SK-N-SH (cell line): ENCODE measurements at regions not wholly inside any gene's neighbourhood (a gene's known extent, or its start where the extent isn't known, plus 50 kb on each side); places are given as distances from the start of the nearest gene placed in this dataset.

ENCODE experiments used
- CTCF ChIA-PET: fragments of 300-600, 350-600 bp; formaldehyde crosslinking; extraction: SDS; loops from one replicate; lab custom pipeline; 2021; lab: Yijun Ruan, JAX
- POLR2A ChIA-PET: fragments of 350-600 bp; sonication (Branson Sonifier 250); formaldehyde crosslinking; extraction: SDS; loops from one replicate; lab custom pipeline; 2020; ENCODE audit warnings: antibody characterized with exemption, inconsistent platforms; lab: Yijun Ruan, JAX
- DNase-seq: peaks from one replicate; pipeline ENCODE4 v3.0.0; 2012
- H2AFZ ChIP-seq: fragments of 200-600 bp; sonication (generic); 2 replicates; pipeline ENCODE4 v1.8.1; 2016; ENCODE audit warnings: antibody characterized with exemption, mild to moderate bottlenecking, low read depth
- H3F3A ChIP-seq: fragments of 200-600 bp; sonication (generic); replicated peaks from 2 replicates; pipeline ENCODE3; 2016; ENCODE audit warnings: antibody characterized with exemption, mild to moderate bottlenecking; ENCODE audit not compliant: insufficient read depth
- H3K27ac ChIP-seq, 2 experiments: fragments of 200-500 bp in 1 of 2; fragments of 200-600 bp in 1 of 2; sonication (Bioruptor generic) in 1 of 2; sonication (generic), shearing (Covaris generic) in 1 of 2; 2 replicates each; pipeline versions ENCODE4 v1.5.1 to v1.6.1; 2014 to 2016; ENCODE audit warnings: low read depth in 2 of 2, inconsistent platforms in 1 of 2, low read length in 1 of 2, mild to moderate bottlenecking in 1 of 2, mixed read lengths in 1 of 2
- H3K27me3 ChIP-seq: fragments of 200-600 bp; sonication (generic), shearing (Covaris generic); 2 replicates; pipeline ENCODE4 v1.6.1; 2016; ENCODE audit warnings: mixed run types; ENCODE audit not compliant: insufficient read depth
- H3K36me3 ChIP-seq, 2 experiments: fragments of 200-500 bp in 1 of 2; fragments of 200-600 bp in 1 of 2; sonication (Bioruptor generic) in 1 of 2; sonication (generic) in 1 of 2; replicated peaks in 1 of 2; 2 replicates each; pipeline versions ENCODE3 to v1.5.1; 2014 to 2016; ENCODE audit warnings: low read length in 1 of 2, mild to moderate bottlenecking in 1 of 2; ENCODE audit not compliant: insufficient read depth in 2 of 2, control insufficient read depth in 1 of 2
- H3K4me1 ChIP-seq, 2 experiments: fragments of 200-500 bp in 1 of 2; fragments of 200-600 bp in 1 of 2; sonication (Bioruptor generic) in 1 of 2; sonication (generic), shearing (Covaris generic) in 1 of 2; 2 replicates each; pipeline versions ENCODE4 v1.5.1 to v1.6.1; 2014 to 2016; ENCODE audit warnings: low read depth in 1 of 2, low read length in 1 of 2, mixed run types in 1 of 2; ENCODE audit not compliant: insufficient read depth in 2 of 2, control insufficient read depth in 1 of 2
- H3K4me2 ChIP-seq: fragments of 200-600 bp; sonication (generic), shearing (Covaris generic); 2 replicates; pipeline ENCODE4 v1.6.1; 2017; ENCODE audit warnings: mixed run types
- H3K4me3 ChIP-seq, 2 experiments: fragments of 200-500 bp in 1 of 2; fragments of 200-600 bp in 1 of 2; sonication (Bioruptor generic) in 1 of 2; sonication (generic), shearing (Covaris generic) in 1 of 2; 2 replicates each; pipeline versions ENCODE4 v1.5.1 to v1.8.1; 2014 to 2016; ENCODE audit warnings: low read depth in 2 of 2, inconsistent platforms in 1 of 2, low read length in 1 of 2, mild to moderate bottlenecking in 1 of 2, mixed read lengths in 1 of 2, moderate library complexity in 1 of 2
- H3K79me2 ChIP-seq: fragments of 200-600 bp; sonication (generic); 2 replicates; pipeline ENCODE4 v1.8.1; 2017; ENCODE audit warnings: mild to moderate bottlenecking; ENCODE audit not compliant: insufficient read depth
- H3K9ac ChIP-seq: fragments of 200-600 bp; sonication (generic); 2 replicates; pipeline ENCODE4 v1.6.1; 2017; ENCODE audit warnings: mixed run types
- H3K9me2 ChIP-seq: fragments of 200-600 bp; sonication (generic); 2 replicates; pipeline ENCODE4 v1.6.1; 2017; ENCODE audit warnings: mixed run types
- H3K9me3 ChIP-seq: fragments of 200-600 bp; sonication (generic); 2 replicates; pipeline ENCODE4 v1.6.1; 2017; ENCODE audit warnings: mixed run types, mild to moderate bottlenecking, moderate library complexity
- H4K20me1 ChIP-seq: fragments of 200-600 bp; sonication (generic); 2 replicates; pipeline ENCODE4 v1.6.1; 2017; ENCODE audit warnings: mild to moderate bottlenecking, mixed run types; ENCODE audit not compliant: insufficient read depth
- CHD2 ChIP-seq: fragments of 150-350 bp; IDR thresholded peaks from 2 replicates; pipeline ENCODE4 v1.6.1; 2018; ENCODE audit warnings: low read length; ENCODE audit not compliant: partially characterized antibody
- FOXM1 ChIP-seq: IDR thresholded peaks from 2 replicates; pipeline ENCODE4 v1.4.0; 2012; ENCODE audit warnings: low read depth, mild to moderate bottlenecking
- GABPA ChIP-seq: IDR thresholded peaks from 2 replicates; pipeline ENCODE4 v1.4.0; 2012; ENCODE audit warnings: low read depth, mild to moderate bottlenecking
- GATA2 ChIP-seq: sonication (generic); formaldehyde crosslinking; IDR thresholded peaks from 2 replicates; pipeline ENCODE4 v1.5.0; 2020; ENCODE audit warnings: mild to moderate bottlenecking, missing genetic modification reagents
- JUND ChIP-seq: IDR thresholded peaks from 2 replicates; pipeline ENCODE4 v1.4.0; 2012
- POLR2AphosphoS5 ChIP-seq: IDR thresholded peaks from 2 replicates; pipeline ENCODE4 v1.6.1; 2012; ENCODE audit warnings: low read depth, low read length
- RXRA ChIP-seq: IDR thresholded peaks from 2 replicates; pipeline ENCODE4 v1.4.0; 2012; ENCODE audit warnings: low read depth, mild to moderate bottlenecking, borderline replicate concordance
- SIN3A ChIP-seq: IDR thresholded peaks from 2 replicates; pipeline ENCODE4 v1.6.1; 2012; ENCODE audit warnings: low read depth, mild to moderate bottlenecking, low read length, moderate library complexity, borderline replicate concordance
- SMC3 ChIP-seq: IDR thresholded peaks from 2 replicates; pipeline ENCODE4 v1.6.1; 2012; ENCODE audit warnings: low read depth, low read length, improper control_type of control experiment
- TCF12 ChIP-seq: IDR thresholded peaks from 2 replicates; pipeline ENCODE4 v1.4.0; 2012
- TEAD4 ChIP-seq: IDR thresholded peaks from 2 replicates; pipeline ENCODE4 v1.4.0; 2012; ENCODE audit warnings: mild to moderate bottlenecking, borderline replicate concordance; ENCODE audit not compliant: insufficient read depth
- WGBS: methylation state at CpG from one replicate; pipeline ENCODE4 v1.1.6; 2017; ENCODE audit warnings: low lambda C conversion rate; 5-methylcytosine and 5-hydroxymethylcytosine counted together
- TF ChIP-seq, protein P1 (sequence below): IDR thresholded peaks from 2 replicates; pipeline ENCODE4; 2012
- TF ChIP-seq, protein P2 (sequence below): IDR thresholded peaks from 2 replicates; pipeline ENCODE4 v1.4.0; 2012; ENCODE audit warnings: low read depth

DNA sequence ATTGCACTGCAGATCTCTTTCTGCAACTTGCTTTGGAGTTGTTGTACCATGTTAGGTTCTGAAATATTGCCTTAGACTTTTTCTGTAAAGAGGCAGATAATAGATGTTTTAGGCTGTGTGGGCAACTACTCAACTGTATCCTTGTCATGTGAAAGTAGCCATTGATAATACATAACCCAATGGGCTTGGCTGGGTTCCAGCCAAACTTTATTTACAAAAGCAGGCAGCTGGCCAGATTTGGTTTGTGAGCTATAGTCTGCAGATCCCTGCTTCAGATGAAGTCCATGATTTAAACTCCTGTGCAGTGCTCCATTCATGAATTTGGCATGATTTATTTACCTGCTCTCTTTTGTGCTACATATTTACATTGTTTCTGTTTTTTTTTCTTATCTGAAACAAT is 300.4 kb downstream of the IRX2 start (continued):
- TF ChIP-seq, protein P1, sequence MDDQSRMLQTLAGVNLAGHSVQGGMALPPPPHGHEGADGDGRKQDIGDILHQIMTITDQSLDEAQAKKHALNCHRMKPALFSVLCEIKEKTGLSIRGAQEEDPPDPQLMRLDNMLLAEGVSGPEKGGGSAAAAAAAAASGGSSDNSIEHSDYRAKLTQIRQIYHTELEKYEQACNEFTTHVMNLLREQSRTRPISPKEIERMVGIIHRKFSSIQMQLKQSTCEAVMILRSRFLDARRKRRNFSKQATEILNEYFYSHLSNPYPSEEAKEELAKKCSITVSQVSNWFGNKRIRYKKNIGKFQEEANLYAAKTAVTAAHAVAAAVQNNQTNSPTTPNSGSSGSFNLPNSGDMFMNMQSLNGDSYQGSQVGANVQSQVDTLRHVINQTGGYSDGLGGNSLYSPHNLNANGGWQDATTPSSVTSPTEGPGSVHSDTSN: no peak
- no peak for TF ChIP-seq TCF12
- no peak for TF ChIP-seq SMC3
- TF ChIP-seq TEAD4: no peak
- no peak for TF ChIP-seq CHD2

DNA sequence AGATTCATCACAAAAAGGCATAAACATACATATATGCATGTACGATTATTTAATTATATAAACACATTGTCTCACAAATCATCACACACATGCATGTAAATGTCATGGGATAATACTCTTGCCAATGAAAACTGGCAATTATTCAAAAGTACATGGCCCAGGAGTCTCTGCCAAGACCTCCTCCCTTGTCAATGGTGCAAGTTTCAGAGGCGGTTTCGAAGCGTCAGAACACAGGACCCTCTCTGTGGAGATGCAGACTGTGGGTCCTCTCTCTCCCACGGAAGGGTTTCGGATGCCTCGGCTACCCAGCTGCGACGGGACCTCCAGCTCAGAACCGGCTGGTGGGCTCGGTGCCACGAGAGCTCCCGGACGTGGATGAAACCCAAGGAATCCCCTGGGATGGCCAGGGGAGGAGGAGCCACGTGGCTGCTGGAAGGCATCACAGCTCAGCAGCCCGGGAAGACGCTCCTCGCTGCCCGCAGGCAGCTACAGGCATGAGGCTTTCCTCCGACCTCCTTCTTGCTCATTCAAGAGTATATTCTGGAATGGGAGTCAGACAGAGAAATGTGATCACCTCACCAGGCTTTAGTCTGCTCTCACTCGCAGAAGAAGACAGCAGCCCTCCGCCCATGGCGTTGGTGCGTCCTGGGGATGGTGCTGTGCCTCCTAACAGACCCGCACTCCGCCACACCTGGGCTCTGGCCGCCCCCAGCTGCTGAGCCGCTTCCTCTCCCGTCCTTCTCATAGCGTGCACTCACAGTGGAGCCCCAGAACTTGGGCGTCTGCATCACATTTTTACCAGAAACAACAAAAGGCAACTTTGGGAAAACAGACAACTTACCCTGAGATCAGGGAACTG is 308.8 kb downstream of the IRX2 start:
- Histone ChIP-seq H3K4me1 (no peaks in the 10 kb centered on the region), H3K9me3 (no peaks in the 10 kb centered on the region), H2AFZ (no peak overlapping the region), H3K27me3 (no peaks in the 10 kb centered on the region), H3K9ac (no peak overlapping the region), H3K4me2 (no peak overlapping the region), H4K20me1 (no peaks in the 10 kb centered on the region), H3K79me2 (no peaks in the 10 kb centered on the region), H3F3A (no peaks in the 10 kb centered on the region), H3K36me3 (no peaks in the 10 kb centered on the region), H3K9me2 (no peaks in the 10 kb centered on the region), H3K27ac (no peak overlapping the region), H3K4me3 (no peak overlapping the region)
- CTCF ChIA-PET: no interaction called here
- 5% methylated on average over 26 of the region's 31 CpGs for WGBS
- DNase-seq: no peak
- POLR2A ChIA-PET: no interaction called here
- TF ChIP-seq GABPA (no peak), RXRA (no peak), TEAD4 (no peak), FOXM1 (no peak), SIN3A (no peak), JUND (no peak), POLR2AphosphoS5 (no peak), GATA2 (no peak), CHD2 (no peak), TCF12 (no peak)
- TF ChIP-seq, protein P2, sequence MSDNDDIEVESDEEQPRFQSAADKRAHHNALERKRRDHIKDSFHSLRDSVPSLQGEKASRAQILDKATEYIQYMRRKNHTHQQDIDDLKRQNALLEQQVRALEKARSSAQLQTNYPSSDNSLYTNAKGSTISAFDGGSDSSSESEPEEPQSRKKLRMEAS: no peak
- TF ChIP-seq, protein P1: no peak
